ENCODE measurements at regions not wholly inside any gene's neighbourhood (a gene's known extent, or its start where the extent isn't known, plus 50 kb on each side); places are given as distances from the start of the nearest gene placed in this dataset. TPM values are rescaled to one million over a fixed set of nuclear protein-coding genes. Genes with fewer than 3 reads are reported as not detected.

- H3F3A ChIP-seq (ENCODE audit: low read depth) = peaks cover 3% of the 10 kb centered on the region
- TF ChIP-seq, protein P1, sequence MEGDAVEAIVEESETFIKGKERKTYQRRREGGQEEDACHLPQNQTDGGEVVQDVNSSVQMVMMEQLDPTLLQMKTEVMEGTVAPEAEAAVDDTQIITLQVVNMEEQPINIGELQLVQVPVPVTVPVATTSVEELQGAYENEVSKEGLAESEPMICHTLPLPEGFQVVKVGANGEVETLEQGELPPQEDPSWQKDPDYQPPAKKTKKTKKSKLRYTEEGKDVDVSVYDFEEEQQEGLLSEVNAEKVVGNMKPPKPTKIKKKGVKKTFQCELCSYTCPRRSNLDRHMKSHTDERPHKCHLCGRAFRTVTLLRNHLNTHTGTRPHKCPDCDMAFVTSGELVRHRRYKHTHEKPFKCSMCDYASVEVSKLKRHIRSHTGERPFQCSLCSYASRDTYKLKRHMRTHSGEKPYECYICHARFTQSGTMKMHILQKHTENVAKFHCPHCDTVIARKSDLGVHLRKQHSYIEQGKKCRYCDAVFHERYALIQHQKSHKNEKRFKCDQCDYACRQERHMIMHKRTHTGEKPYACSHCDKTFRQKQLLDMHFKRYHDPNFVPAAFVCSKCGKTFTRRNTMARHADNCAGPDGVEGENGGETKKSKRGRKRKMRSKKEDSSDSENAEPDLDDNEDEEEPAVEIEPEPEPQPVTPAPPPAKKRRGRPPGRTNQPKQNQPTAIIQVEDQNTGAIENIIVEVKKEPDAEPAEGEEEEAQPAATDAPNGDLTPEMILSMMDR (IDR thresholded peaks at IDR 0.05) = no peak
- TF ChIP-seq EZH2 (IDR thresholded peaks at IDR 0.05) (no peak), EZH2phosphoT487 (IDR thresholded peaks at IDR 0.05) (no peak)
- no peaks in the 10 kb centered on the region for H4K20me1 ChIP-seq (ENCODE audit: low read depth)
- no peaks in the 10 kb centered on the region for H3K4me1 Mint-ChIP-seq
- DNase-seq (ENCODE audit: low spot score) = no peak
- no peak overlapping the region for H3K4me3 ChIP-seq
- no peaks in the 10 kb centered on the region for H3K27me3 ChIP-seq
- no peaks in the 10 kb centered on the region for H3K9me3 Mint-ChIP-seq
- no peaks in the 10 kb centered on the region for H3K27me3 Mint-ChIP-seq (ENCODE audit: insufficient read depth, low read depth)
- no peak overlapping the region for H2AFZ ChIP-seq (replicated peaks)
- no peaks in the 10 kb centered on the region for H3K36me3 Mint-ChIP-seq
- H3K36me3 ChIP-seq = no peaks in the 10 kb centered on the region
- no peak overlapping the region for H3K27ac ChIP-seq
- H3K9ac ChIP-seq = no peak overlapping the region
- no peak overlapping the region for H3K4me2 ChIP-seq
- no peaks in the 10 kb centered on the region for H3K9me3 ChIP-seq (ENCODE audit: low read depth)
- no peak overlapping the region for H3K4me3 Mint-ChIP-seq
- H3K79me2 ChIP-seq (ENCODE audit: low read depth) = no peaks in the 10 kb centered on the region
- no peak overlapping the region for H3K27ac Mint-ChIP-seq
- peaks cover 7% of the 10 kb centered on the region for H3K4me1 ChIP-seq
Measured at GRCh38 chr3:107323723-107324122, 53.5 kb upstream of the CCDC54 start.

- Mint-ChIP-seq H3K36me3 (no peaks in the 10 kb centered on the region), H3K4me1 (no peaks in the 10 kb centered on the region), H3K27ac (no peak overlapping the region), H3K27me3 (ENCODE audit: insufficient read depth, low read depth) (no peaks in the 10 kb centered on the region), H3K9me3 (no peaks in the 10 kb centered on the region), H3K4me3 (no peak overlapping the region)
- H3K27ac ChIP-seq = no peak overlapping the region
- no peak overlapping the region for H3K4me2 ChIP-seq
- no peaks in the 10 kb centered on the region for H3K27me3 ChIP-seq
- no peaks in the 10 kb centered on the region for H3K79me2 ChIP-seq (ENCODE audit: low read depth)
- H3K9me3 ChIP-seq (ENCODE audit: low read depth) = no peaks in the 10 kb centered on the region
- no peak overlapping the region for H2AFZ ChIP-seq (replicated peaks)
- H3K4me3 ChIP-seq = no peak overlapping the region
- peaks cover 3% of the 10 kb centered on the region for H3F3A ChIP-seq (ENCODE audit: low read depth)
- H3K9ac ChIP-seq = no peak overlapping the region
- DNase-seq (ENCODE audit: low spot score) = no peak
- no peaks in the 10 kb centered on the region for H4K20me1 ChIP-seq (ENCODE audit: low read depth)
- TF ChIP-seq, protein P1 (IDR thresholded peaks at IDR 0.05) = no peak
- no peak for TF ChIP-seq EZH2 (IDR thresholded peaks at IDR 0.05)
- TF ChIP-seq EZH2phosphoT487 (IDR thresholded peaks at IDR 0.05) = no peak
- peaks cover 7% of the 10 kb centered on the region for H3K4me1 ChIP-seq
- H3K36me3 ChIP-seq = no peaks in the 10 kb centered on the region
Measured at GRCh38 chr3:107325446-107325845, 51.8 kb upstream of the CCDC54 start.

Small RNA genes lying in the stretch of these regions (small RNA-seq; reads per million reads assigned to genes)
- gene MTCO1P35 (not detected), gene MTND6P6 (not detected), gene RF00019 (not detected), gene RNU6-1308P (not detected)

Measured in neural progenitor cell (in vitro differentiated cells).